HG03521 (cell line): ENCODE measurements at regions not wholly inside any gene's neighbourhood (a gene's known extent, or its start where the extent isn't known, plus 50 kb on each side); places are given as distances from the start of the nearest gene placed in this dataset.
"Not testable (repeated sequence)": the region's sequence is repeated elsewhere in the genome, so short reads cannot be mapped to it uniquely, and the experiment has no call there.

Experiments
- ATAC-seq: cut with Tn5 transposase; IDR thresholded peaks from one replicate; pipeline ENCODE4 v1.9.1; 2021; ENCODE audit warnings: mild to moderate bottlenecking, moderate library complexity; ENCODE audit not compliant: unreplicated experiment

DNA sequence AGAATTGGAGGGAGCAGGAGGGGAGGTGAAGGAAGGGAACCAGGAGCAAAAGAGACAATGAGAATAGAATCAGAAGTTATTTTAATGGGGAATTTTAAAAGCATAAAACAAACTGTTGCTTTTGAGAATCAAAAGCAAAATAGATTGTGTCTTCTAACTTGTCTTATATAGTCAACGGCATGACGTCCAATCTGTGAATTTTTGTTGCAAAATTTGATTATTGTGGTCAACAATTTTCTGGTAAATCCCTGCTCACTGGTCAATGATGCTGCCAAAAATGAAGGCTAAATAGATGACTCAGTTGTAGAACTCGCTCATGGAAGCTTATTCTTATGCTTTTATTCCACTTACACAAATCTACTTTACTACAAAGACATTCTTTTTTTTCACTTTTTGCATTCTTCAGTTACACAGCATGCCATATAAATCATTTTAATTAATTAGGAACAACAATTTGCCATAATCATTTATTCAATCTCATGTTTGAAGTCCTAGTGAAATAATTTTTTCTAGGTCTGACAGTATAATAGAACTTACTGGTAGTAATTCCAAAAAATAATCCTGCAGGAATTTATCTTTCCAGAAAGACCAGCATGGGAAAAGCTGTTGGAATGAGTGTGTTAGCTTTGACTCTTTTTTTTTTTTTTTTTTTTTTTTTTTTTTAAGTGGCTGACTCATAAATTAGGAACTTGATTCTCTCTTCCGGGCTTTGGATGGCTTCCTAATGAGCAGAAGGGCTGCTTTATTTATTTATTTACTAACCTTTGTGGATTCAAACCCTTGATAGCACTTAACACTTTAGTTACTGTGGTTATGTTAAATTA lies 256.9 kb downstream of the SPRY2 start:
- ATAC-seq, result no peak

DNA sequence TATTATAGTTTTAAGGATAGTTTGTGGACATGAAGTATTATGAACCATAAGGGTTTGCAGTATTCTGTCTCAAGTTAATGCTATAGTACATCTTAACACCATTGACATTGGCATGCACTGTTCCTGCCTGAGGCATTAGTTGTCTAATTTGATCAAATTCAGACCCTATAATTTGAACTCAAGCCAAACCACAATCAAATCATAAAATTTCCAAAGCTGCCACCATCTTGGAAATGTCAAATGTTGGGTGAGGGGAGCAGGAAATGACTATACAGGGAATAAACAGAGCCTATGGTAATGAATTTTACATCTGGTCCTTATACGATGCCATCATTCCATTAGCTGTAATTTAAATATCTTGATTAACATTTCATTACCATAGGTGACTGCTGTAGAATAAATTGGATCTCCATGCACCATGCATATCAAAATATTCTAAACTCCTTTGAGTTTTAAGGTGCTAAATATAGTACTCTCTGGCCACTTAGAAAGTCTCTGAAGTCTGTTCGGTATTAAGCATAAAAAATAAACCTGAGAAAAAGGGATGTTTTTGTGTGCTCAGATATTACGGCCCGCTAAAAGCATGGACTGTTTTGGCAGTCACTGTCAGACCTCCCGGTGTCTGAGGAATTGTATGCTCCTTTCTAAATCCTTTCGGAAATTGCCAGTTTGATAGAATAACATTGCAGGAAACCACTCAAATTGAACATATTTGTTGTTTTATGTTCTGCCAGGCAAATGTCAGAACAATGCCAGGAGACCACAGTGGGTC lies 257.7 kb downstream of the SPRY2 start:
- no peak for ATAC-seq

DNA sequence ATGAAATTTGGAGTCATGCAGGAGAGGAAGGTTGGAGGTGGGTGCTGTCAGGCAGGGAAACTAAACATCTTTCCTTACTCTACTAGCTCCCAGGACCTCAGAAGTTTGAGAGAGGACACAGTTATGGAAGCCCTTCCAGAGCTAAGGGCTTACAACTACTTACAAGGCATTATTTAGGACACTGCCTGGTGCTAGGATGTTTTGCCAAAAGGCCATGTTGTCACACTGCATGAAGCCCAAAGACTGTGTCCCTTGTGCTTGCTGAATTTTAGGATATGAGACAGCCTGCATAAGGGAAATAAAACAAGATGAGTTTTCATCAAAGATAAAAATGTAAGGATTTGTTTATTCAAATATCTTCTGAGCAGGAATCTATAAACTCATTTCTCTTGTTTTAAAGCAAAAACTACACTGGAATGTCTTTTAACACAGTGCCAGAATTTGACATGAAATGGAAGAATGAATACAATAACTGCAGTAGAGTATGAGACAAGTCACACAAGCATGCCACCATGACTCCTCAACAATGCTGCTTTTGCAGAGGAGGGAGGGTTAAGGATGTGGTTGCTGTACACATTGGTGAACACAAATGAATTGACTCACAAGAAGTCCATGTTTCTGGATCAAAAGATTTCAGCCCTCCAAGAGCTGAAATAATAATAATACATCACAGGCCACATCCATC lies 258.4 kb downstream of the SPRY2 start:
- no peak for ATAC-seq

DNA sequence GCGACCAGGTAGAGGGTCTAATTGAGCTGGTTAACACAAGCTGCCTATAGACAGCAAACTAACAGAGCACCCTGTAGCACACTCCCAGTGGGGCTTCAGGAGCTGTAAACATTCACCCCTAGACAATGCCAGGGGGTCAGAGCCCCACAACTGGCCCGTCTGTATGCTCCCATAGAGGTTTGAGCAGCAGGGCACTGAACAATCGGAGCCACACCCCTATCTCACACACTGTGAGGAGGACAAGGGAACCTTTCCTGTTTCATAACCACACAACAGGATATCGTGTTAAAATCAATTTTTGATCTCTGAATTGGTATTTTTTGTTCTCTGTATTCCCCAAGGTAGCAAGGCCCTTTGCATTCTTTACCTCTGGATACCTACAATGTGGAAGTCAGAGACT lies 266.1 kb downstream of the SPRY2 start:
- ATAC-seq, result no peak

DNA sequence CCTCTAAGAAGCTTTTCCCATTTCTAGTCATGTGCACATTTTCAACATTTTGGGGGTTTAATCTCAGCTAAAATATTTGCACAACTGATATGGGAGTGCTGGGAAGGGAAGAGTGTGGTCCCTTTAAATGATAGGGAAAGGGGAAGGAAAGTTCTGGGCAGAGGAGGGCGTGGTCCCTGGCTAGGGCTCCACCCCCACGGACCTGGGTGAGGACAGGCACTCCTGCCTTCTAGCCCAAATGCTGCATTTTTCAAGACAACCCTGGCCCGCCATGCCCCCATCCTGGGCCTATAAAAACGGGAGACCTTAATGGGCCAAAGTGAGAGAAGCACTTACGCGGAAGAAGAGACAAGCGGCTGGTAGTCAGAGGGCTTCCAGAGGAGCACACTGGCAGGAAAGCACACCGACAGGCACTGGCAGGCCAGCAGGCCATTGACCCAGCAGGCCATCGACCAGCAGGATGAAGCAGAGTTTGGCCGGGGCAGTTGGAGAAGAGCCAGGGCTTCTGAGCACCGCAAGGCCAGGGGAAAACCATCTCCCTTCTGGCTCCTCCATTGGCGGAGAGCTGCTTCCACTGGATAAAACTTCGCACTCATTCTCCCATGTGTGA lies 266.7 kb downstream of the SPRY2 start:
- ATAC-seq, result no peak

DNA sequence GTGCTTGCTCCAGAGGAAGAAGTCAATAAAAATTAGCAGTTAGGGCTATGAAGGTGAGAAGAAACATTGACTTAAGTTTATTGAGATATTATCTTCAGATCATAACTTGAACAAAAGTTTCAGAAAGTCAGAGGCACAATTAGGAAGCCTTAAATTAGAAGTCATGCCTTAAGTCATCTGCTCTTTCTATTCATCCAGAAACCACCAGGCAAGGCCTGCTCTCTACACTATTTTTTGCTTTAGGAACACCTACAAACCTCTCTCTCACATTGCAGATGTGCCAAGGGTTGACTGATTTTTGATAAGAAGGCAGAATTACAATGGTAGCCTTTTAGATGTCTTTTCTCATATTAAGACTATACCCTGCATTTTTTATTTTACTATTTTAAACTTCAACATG lies 268.7 kb downstream of the SPRY2 start:
- no peak for ATAC-seq

DNA sequence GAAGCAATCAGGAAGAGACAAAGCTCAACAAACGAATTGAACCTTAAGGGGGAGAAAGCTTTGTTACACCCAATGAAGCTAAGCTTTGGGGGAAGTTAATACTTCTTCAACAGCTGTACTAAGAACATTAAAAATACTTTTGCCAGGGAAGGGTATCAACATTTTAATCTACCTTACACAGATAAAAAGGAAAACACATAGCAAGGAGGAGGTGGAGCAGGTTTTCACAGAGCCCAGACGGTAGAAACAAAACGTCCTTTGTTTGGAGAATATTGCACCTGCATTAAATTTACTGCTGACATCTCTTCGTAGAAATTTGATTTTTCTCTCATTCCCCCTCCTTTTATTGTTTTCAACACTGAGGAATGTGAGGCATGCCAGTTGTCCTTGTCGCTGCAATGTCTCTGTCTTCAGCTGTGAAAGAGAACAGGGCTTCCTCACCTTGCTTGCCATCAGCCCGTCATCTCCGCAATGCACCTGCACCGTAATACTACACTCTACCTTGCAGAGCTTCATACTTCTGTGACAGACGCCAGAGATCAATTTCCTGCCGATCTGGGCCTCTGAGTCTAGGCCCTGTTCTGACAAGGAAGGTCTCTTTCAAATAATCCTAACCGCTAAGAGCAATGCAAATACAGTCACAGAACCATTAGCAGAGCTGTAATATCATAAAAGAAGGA lies 270.8 kb downstream of the SPRY2 start:
- no peak for ATAC-seq

DNA sequence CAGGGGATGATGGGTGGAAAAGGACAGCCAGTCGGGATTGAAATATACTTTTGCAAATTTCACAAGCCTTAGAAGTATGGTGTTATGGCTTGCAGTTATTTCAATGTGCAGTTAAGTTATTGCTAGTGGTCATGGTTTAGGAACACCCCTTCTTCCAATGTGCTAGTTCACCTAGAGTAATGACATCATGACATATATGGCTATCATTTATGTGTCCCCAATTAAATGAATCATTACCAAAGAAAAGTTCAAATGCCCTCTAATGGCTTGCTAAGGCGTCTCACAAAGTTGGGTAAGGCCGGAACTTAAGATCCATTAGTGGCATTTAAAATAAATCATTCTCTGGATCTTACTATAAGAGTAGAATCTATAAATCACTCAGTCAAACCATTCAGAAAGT lies 271.6 kb downstream of the SPRY2 start:
- no peak for ATAC-seq

DNA sequence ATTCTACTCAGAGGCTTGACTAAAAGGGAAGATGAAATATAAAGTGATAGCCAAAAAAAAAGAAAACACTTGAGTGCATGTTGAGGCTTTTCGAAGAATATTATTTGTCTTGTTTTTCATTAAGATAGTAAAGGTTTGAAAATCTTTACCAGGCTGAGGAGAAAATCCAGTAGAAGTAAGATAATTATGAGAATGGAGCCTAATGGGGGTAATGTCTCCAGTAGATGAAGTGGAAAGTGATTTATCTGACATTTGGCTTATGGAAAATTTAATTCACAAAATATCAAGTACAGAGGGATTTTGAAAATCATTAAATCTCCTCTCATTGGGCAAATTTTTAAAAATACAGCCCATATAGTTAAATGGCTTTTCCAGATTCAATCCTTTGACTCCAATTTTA lies 274.9 kb downstream of the SPRY2 start:
- ATAC-seq, result no peak

DNA sequence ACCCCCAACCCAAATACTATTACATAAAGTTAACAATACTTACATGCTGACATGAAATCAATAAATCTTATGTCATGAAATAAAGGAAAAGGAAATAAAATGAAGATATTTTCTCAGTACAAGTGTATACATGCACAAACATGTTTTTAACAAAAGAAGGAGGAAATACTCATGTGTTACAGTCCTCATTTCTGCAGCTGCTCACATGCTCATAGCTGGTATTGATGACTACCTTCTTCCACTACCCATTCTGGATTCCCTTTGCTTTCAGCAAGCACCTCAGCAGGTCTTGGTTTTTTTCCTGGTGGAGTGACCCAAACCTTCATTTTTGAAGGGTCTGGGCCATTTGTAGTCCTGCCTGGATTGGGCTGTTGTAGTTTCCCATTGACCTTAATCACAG lies 278.5 kb downstream of the SPRY2 start:
- not testable (repeated sequence) for ATAC-seq

DNA sequence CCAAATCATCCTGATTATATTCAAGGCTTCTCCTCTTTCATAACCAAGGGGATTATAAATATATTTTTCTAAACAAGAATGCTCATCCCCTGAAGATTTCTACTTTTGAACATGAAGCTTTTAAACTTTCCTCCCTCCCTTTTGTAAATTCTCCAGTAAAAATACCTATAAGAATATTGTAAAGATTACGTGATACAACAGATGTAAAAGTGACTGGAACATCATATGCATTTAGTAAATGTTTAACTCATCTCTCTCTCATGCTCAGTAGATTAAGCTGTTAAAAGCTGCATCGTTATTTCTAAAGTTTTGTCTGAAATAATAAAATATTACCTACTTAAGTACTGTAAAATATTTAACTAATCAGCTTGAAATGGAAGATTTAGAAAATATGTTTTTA lies 281.1 kb downstream of the SPRY2 start:
- no peak for ATAC-seq

DNA sequence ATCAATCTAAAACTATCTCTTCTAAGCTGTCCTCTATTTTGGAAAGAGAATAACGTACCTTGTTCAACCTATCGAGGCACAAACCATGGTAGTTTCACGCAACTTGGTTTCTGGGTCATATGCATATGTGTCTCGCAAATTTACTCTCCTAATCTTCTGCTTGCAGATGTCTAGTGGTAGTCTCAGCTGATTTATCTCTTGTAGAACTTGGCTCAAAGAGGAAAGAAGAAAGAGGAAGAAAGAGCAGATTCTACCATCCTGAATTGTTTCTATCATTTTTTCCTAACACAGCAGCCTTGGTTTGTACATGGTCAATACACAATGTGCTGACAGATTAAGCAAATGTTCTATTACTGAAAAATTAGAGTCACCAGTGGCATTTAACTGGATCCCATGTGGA lies 282.3 kb downstream of the SPRY2 start:
- no peak for ATAC-seq

DNA sequence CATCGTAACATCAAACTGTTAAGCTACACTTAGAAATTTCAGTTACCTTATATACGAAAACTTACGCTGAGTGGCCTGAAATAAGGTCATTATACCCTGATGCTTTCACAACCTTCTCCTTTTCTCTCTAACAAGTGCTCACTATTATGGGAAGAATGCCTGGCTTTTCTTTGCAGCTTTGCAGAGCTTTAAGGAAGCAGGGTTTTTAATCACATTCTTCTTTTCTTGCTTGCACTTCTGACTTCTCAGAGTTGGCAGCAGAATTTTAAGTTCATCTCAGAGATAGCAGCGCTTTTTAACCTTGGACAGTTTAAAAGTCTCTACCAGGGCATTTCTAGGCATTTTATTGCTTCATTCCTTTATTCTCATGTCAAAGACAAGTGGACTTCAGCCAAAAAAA lies 285.1 kb downstream of the SPRY2 start:
- ATAC-seq, result no peak

DNA sequence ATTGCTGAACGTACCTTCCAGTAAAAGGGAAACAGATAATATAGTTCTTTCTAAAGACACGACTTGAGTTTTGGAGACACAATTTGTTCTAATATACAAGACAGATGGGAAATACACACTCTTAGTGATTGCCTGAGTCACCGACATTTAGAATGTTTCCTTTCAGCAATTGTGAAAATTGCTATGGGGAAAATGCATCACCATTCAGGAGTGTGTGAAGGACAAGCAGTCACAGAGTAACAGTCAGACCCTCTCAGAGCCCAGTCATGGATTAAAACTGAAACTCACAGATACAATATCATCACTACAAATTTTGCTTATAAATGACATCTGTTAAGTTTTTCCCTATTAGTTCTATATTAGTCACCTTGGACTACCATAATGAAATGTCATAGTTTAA lies 286.1 kb downstream of the SPRY2 start:
- no peak for ATAC-seq

DNA sequence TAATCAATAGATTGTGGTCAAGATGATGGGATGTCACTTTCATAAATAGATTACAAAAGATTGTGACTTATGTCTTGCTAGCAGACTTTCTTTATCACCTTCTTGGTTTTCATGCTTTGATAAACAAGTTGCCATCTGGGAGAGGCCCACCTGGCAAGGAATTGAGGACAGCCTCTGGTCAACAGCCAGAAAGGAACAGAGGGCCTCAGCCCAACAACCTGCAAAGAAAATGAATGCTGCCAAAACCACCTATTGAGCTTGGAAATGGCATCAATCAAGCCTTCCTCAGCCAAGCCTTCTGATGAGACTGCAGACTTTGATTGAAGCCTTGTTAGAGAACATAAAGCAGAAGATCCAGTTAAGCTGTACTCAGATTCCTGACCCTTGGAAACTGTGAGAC lies 288.6 kb downstream of the SPRY2 start:
- no peak for ATAC-seq

DNA sequence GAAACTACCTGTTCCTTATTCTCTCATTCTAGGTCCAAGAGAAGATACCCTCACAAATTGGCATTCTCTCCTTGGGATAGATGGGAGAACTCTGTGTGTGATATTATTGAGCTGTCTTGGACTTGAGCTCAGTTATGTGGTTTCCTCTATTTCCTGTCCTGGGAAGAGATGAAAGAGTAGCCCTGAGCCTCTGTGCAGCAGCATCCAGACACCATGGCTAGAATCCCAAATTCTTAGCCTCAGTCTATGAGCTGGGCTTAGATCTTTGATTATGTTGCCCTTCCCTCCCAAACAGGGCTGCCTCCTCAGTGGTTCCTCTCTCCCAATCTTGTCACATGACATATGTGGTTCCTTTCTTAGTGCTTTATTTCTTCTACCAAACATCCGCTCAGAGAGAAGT lies 290.7 kb downstream of the SPRY2 start:
- ATAC-seq, result no peak

DNA sequence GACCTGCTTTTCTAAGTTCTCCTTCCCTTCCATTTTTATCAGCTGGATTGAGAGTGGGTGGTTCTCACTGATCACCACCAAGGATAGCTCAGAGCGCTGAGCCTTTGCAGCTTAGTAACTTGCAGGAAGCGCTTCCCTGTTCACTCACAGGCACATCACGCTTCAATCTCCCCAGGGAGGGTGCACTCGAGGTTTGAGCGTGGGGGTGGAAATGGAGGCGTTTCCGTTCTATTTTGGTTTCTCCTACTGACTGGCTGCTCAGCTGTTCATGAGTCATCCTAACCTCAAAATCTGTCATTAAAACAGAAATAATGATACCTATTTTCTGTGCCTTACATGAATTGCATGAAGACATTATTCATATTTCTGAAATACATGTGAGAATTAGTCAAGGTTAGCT lies 292.1 kb downstream of the SPRY2 start:
- peak; percentile 98 for ATAC-seq

DNA sequence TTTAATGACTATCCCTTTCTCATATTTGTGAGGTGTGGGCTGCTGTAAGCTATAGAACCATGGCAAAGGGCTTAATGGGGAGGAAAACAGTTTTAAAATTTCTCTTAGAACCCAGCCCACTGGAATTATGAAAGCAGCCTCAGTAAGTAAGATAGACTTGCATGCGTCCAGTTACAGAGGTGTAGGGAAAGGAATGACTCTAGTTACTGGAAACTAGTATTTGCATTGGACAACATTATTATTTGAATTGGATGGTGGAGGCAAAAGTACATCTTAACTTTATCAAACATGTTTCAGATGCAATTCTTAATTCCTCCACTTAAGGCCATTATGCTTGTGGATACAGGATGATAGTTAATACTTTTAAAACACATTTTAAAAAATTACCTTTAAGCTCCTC lies 292.9 kb downstream of the SPRY2 start:
- no peak for ATAC-seq

DNA sequence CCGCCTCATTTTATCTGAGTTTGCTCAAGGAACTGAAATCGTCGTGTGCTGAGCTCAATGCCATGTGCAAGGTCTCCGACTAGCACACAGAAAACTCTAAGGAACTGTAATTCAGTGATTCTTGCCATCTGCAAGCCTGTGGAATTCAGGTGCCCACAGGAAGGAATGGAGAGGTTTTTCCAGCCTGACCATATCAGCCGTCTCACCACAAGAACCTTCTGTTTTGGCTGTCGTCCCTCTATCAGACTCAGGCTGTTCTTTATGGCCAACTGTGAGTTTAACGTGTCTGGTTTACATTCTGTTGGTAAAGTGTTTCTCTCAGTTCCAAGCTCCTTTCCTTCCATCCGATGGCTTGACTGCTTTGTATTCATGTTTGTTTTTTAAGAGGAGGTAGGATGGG lies 293.5 kb downstream of the SPRY2 start:
- ATAC-seq, result no peak

DNA sequence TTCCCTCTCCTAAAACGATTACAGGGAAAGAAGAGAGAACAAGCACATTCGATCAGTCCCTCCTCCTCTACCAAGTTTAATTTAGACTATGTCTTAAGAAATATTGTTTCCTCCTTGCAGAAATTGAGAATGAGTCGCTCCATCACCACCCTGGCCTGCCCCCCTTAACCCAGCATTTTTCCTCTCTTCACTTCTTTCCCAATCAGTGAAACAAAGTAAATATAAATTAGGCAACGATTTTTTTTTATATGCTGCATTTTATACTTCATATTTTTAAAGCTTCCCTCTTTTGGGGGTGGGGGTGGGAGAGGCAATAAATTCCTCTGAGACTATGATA lies 300.0 kb downstream of the SPRY2 start:
- ATAC-seq, result no peak
